ENCODE measurements at regions not wholly inside any gene's neighbourhood (a gene's known extent, or its start where the extent isn't known, plus 50 kb on each side); places are given as distances from the start of the nearest gene placed in this dataset.

GRCh38 chr13:73222627-73223305 lies 164.0 kb downstream of the KLF5 start:
- TF ChIP-seq CTCF (conservative IDR thresholded peaks at IDR 0.05; ENCODE audit: low read depth, low read length), result no peak
- no peak for TF ChIP-seq EZH2 (IDR thresholded peaks at IDR 0.05; ENCODE audit: low read length, unreplicated experiment)
- TF ChIP-seq EZH2phosphoT487 (IDR thresholded peaks at IDR 0.05; ENCODE audit: borderline replicate concordance, low read length), result no peak

All from PC-3 (cell line).